ENCODE measurements at regions not wholly inside any gene's neighbourhood (a gene's known extent, or its start where the extent isn't known, plus 50 kb on each side); places are given as distances from the start of the nearest gene placed in this dataset.

DNA sequence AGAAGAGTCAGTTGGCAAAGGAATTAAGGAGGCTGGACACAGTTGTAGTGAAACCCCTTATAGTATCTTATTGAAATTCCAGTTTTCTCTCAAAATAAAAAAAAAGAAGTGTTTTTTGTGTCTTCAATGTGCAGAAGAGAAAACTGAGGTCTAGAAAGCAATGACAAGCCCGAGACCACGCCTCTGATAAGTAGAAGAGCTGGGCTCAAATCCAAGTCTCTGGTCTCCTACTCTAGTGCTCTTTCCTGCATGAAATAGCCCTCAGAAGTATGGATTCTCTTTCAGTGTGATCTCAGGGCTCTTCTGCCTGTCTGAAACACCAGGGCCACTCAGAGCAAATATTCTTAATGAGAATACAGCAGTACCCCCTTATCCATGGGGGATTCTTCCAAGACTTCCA, 200.9 kb downstream of the KIF18A start:
- no peak for DNase-seq (ENCODE audit: low read depth, low spot score)

DNA sequence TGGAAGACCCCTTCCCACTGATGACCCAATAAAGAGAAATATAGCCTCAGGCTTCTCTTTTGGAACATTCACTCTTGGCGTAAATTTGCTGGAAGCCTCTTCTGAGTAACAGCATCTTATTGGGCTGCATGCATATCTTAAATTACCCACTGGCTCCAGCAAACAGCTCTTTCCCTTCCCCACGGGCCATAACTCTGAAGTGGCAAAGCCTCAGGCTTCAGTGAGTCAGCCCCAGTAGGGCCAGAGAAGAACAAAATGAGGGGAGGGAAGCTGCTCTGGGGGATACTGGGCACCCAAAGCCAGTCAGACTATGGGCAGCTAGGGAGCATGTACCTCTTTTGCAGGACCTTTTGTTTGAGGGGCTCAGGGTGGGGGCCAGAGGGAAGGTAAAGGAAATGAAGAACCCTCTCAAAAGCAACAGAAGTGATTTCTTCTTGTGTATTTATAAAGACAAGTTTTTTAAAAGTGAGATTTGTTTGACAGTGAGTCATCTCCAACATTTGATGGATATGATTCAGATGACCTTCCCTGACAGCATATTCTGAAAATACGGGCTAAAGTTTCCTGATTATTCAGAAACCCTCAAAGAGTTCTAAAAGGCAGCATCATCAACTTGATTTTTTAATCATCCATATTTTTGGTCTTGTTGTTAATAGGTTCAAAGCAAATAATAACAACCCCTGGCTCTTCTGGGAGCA, 203.4 kb downstream of the KIF18A start:
- DNase-seq (ENCODE audit: low read depth, low spot score) = peak; percentile 62

DNA sequence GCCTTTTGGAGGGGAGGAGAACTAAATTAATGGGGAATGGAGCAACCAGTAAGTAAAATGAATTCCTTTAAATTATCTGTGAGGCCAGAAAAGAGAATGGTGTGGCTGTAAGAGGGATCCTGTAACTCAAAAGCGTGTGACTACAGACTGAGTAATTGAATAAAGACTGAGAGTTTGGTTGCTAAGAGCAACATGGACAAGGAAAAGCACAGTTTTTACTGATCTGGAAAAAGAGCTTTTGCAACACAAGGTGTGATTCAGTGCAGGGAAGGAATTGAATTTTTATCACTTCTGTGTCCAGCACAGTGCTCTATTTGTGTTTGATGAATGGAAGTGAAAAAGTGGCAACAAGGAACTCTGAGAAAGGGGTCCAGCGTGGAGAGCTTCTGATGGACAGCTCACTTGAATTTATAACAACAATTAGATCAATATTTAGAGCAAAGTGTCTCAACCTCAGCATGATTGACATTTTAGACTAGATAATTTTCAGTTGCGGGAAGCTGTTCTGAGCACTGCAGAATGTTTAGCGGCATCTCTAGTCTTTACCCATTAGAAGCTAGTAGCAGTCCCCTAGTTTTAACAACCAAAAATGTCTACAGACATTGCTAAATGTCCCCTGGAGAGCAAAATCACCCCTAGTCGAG, 202.8 kb upstream of the BDNF start:
- DNase-seq (ENCODE audit: low read depth, low spot score) = peak; percentile 49

DNA sequence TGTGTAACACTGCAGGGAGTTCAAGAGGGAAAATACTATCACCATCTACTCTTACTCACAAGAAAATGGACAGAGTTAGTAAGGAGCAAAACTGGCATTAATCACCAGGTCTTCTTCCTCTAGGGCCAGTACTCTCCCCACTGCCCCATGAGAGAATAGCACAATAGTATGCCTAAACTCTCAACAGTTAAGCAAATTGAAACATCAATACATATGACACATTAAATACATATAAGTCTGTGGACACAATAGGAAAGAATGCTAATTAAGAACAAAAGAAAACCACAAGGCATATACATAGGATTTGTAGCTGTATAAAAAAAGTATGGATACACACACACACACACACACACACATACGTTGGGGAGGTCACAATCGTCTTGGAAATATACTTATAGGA, 197.9 kb upstream of the BDNF start:
- no peak for DNase-seq (ENCODE audit: low read depth, low spot score)

DNA sequence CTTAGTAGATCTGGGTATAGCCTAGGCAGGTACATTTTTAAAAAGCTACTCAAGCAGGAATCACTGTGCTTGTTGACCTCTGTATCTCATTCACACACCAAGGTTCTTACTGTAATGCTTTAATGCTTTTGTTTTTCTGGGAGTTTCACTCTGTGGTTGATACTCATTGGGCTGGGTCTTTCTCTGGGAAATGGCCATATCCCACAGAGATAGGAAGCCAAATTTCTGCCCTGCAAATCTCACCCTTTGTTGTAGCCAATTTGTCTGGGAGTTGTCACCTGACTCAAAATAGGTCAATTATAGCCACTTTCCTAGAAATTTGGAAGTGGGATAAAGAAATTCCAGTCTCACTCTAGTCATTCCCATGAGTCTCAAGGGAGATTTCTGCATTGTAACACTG, 195.8 kb upstream of the BDNF start:
- no peak for DNase-seq (ENCODE audit: low read depth, low spot score)

DNA sequence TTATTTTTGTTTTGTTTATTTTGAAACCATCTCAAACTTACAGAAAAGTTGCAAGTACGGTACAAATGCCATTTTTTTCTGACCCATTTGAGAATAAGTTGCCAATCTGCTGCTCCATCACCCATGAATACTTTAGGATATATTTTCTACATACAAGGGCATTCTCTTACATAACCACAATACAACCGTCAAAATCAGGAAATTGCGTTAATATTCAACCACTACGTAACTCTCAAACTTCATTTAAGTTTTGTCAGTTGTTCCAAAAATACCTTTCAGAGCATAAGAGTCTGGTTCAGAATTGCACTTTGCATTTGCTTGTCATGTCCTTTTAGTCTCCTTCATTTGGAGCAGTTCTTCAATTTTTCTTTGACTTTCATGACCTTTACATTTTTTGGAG, 194.3 kb upstream of the BDNF start:
- no peak for DNase-seq (ENCODE audit: low read depth, low spot score)

DNA sequence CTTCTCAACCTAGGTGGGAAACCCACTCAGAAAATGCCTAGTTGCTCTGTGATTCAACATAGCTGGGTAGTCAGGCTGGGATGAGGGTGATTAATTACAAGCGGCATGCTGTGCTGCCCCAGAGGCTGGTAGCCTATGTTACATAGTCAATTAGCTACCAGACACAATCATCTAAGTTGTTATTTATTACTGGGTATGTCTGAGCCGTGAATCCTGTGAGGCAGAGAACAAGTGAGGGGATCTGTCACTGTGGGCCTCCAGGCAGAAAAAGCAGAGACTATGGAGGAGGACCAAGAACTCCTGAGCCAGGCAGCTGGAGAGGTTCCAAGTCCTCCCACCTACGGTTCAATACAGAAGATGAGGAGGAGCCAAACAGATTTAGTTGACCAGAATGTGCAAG, 186.6 kb upstream of the BDNF start:
- DNase-seq (ENCODE audit: low read depth, low spot score) = no peak

DNA sequence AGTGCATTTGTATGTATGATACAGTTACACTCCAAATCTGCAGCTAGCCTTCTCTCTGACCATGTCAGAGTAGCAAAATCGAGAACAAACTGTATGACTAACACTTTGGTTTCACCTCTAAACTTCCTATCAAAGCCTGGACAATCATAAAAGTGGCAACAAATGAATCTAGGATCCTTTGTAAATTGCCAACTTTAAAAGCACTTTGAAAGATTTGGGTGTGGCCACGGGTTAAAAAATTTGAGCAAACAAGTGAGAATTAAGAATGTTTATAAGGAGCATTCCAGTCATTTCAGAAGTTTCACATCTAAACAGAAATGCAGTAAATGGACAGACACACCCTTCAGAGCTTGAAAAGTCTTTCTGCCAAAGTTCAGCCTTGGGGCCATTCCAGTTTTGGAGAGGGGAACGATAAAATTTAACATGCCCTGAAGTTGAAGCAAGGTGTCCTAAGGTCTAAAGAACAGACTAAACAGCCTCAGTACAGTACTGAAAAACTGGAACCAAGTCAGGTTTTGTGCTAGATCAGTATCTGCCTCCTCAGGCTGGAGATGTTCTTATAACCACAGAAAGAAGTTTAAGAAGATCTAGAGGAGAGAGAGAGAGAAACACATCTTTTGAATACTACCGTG, 181.9 kb upstream of the BDNF start:
- no peak for DNase-seq (ENCODE audit: low read depth, low spot score)

DNA sequence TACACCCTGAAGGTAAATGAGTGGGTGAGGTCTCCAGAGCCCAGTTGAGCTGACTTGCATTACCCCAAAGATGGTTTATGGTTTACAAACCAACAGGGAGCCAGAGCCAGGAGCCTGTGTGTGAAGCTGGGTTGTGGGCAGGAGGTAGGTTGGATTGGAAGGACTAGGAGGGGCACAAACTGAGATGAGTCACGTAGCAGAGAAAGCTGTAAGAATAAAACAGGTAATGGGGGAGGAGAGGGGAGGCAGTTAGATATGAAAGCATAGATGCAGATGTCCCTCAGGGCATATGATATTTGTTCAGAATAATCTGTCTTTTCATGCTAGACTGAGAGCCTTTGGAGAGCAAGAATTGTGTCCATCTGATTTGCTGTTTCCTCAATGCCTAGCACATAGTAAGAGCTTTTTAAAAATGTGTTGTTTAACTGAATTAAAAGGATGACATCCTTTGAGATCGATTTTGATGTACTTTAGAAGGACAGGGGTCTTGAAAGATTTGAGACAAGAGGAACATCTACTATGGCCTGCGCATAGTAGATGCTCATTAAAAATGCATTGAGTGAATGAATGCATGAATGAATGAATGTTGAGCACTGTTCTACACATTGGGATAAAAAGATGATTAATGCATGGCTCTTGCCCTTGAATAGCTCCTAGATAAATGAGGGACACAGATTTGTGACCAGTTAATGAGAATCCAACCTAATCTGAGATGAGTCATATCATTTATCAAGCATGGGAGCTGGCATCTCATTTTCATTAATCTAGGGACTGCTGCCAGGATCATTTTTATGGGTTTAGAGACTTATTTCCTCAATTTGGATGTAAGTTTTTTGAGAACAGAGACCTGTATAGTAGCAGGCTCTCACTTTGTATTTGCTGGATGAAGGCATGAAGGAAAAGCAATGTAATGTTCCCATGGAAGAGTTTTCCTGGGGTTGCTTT, 175.8 kb upstream of the BDNF start:
- DNase-seq (ENCODE audit: low read depth, low spot score) = no peak

DNA sequence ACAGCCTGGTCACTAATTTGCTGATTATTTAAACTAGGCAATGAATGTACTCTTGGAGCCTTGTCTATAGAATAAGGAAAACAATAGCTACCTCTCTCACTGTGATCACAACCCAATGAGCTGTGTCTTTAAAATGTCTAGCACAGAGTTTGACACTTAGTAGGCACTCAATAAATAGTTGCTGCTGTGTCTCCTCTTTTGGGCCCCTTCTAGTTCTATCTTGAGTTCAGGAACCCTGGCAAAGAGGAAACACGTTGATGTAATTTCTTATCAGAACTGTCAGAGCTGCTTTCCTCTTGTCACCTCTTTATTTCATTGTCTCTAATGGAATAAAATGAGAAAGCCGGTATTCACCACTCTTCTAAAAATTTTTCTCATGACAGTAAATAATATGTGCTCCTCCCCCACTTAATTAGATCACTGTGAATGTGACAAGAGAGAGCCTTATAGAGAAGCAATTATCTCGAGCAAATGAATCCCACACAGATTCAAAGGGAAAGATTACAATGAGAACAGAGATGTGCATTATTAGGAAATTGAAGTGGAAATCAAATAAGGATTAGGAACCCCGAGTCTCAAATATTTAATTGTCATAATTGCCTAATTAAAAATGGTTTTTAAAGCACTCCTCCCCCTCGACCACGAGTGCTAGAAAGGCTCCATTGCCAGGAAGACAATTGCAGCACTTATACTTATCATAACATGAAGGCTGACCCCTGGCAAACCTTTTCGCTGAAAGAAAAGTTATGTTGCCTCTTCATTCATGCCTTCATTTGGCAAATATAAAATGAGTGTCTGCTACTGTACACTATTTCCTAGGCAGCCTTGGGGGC, 175.0 kb upstream of the BDNF start:
- no peak for DNase-seq (ENCODE audit: low read depth, low spot score)

DNA sequence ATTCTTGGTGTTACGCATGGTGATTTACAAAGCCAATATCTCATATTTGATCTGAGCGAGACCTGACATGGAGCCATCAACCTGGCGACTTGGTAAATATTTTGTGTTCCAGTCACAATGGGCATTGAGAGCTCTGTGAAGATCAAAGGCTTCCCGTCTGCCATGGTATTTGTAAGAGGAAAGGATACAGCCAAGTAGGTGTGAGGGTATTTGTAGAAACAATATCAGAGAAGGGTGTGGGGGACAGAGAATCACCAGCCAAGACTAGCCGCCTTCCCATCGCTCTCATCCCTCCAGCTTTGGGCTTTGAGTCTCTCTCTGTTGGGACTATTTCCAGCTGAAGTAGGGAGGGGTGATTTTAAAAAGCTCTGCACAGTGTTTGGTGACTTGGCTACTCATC, 173.4 kb upstream of the BDNF start:
- DNase-seq (ENCODE audit: low read depth, low spot score) = no peak

DNA sequence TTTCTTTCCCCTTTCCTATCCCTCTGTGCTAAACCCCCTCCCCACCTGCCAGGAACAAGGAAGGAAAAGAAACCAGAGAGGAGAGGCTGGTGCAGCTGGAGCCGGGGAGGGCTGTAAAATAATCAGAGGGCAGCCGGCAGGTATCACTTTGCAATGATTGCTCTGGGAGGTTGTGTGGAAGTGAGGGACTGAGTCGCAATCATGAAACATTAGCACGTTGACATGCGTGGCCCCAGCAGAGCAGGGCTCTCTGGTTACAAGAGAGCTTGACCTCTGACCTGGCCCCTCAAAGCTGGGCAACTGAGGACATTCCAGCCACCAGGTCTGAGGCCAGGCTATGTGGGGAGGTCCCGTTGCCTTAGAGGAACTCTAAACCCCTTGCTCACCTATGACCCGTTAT, 170.8 kb upstream of the BDNF start:
- DNase-seq (ENCODE audit: low read depth, low spot score) = no peak

DNA sequence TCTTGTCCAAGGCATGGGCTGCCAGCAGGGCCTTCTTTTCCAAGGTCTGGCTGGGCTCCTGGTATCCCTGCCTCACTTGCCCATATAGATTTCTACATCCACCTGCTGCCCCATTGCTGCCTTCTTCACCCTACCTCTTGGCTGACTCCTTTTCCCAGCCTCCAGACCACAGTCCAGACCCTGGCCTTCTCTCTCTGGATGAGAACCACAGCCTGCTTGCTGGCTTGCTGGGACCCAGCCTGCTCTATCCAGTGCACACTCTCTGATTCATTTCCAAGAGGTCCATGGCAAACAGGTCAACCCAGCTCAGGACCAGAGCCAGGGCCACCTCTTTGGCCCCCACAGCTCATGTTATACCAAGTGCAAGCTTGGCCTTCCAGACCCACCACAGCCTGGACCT, 169.4 kb upstream of the BDNF start:
- no peak for DNase-seq (ENCODE audit: low read depth, low spot score)

DNA sequence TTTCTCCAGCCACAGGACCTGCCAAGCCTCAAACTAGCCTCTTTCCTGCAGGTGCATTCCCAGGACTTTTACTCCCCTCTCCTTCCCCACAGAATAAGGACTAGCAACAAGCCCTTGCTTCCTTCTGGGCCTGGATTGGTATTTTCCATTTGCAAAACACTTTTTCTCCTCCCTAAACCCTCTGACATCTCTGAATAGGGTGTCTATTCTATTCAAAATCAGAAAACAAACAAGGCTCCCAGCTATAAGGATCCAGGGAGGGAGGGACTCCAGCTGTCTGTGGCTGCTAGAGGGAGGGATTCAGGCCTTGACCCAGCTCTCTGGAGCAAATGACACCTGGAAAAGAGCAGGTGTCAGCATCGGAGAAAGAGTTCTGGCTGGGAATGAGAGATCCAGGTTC, 168.5 kb upstream of the BDNF start:
- no peak for DNase-seq (ENCODE audit: low read depth, low spot score)

DNA sequence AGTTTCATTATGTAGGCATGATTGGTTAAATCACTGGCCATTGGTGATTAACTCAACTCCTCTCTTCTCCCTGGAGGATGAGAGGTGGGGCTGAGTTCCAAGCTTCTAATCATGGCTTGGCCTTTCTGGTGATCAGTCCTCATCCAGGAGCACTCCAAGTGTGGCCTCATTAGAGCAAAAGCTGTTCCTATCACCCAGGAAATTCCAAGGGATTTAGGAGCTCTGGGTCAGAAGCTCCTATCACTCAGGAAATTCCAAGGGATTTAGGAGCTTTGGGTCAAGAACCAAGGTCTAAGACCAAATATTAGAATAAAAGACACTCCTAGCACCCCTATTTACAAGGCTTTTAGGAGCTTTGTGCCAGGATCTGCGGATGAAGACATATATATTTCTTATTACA, 168.0 kb upstream of the BDNF start:
- no peak for DNase-seq (ENCODE audit: low read depth, low spot score)

DNA sequence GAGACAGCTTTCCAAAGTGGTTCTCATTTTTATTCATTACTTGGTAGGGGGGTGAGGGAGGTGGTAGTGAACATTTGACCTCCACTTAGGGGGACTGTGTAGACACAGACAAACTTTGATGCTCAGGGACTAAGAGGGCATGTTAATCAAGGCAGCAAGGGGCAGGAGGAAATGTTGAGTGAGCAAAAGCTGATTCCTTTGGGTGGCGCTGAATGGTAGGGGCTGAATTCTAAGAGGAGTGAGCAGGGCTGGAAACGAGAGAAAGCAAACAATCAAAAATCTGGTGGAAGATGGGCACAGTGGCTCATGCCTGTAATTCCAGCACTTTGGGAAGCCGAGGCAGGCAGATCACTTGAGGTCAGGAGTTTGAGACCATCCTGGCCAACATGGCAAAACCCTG, 164.8 kb upstream of the BDNF start:
- DNase-seq (ENCODE audit: low read depth, low spot score) = no peak

DNA sequence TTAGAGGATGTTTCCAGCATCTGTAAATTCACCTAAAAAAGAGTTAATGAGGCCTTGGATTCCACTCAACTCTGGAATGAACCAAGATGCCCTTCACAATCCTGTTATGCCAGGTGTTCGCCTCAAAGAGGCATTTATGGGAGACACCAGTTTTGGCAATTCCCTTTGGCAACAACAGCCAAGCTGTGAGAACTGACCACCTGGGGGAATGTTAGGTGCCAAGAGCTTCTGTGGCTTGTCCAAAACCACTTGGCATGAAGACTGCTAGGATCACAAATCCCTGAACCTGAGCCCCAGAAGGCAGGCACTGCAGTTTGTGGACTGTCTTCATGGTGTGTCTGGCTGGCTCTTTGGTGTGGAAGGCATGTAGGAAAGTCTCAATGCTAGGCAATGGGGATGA, 164.4 kb upstream of the BDNF start:
- peak; percentile 27 for DNase-seq (ENCODE audit: low read depth, low spot score)

DNA sequence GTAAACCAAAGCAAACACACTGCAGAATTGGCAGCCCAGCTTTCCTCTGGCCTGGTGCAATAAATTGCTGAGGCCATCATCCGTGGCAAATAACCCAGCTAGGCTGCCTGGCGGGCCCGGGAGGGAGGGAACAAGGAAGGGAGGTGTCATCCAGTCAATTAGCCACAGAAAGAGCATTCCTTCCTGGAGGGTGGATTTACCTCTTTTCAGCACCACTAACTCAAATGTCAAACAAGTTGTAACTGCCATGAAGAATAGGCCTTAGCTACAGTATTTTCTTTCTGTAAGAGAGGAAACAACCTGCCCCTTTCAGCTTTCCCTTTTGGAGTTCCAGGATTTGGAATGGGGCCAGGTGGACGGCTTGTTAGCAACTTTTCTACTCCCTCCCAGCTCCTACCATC, 163.8 kb upstream of the BDNF start:
- DNase-seq (ENCODE audit: low read depth, low spot score) = peak; percentile 87

DNA sequence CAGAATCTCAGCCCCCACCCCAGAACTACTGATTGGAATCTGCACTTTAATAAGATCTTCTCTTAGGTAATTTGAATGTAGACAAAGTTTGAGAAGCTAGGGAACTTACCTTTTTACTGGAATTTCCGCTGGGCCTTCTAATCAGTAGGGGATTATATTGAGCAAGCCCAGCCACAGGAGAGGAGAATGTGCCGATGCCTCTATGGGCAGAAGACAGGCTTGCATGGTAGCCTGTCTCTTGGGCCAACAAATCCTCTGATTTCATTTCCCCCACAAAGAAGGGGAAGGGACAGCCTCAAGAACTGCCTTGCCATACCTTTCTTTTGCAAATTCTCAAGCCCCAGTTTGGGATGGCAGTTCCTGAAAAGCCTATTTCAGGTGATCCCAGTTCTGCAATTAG, 163.4 kb upstream of the BDNF start:
- DNase-seq (ENCODE audit: low read depth, low spot score) = no peak

DNA sequence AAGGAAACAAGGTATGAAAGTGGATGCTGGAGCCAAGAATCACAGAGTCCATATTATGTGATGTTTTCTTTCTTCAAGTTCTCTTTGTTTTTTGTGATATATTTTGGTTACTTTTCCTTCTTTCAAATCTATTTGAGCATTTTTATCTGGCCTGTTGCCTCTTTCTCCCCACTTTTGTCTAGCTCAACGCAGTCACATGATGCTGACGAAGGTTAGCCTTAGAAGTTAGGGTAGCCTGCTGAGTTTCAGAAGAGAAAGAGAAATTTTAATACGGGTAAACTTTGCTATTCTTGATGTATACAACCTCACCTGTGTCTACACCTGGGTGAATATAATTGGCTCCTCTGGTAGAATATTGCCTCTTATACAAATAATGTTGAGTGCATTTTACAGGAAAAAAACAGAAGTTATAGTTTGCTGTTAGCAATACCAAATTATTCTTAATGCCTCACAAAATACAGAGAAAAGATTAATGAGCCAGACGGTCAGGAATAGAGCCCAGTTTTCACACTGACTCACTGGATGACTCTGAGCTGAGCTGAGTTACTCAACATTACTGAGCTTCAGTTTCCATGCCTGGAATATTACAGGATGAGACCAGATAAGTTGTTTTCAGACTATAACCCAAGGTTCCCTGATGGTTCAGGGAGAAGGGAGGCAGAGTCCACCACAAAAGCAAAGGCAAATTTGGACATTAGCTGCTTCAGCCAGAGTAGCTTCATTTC, 161.6 kb upstream of the BDNF start:
- peak; percentile 81 for DNase-seq (ENCODE audit: low read depth, low spot score)

DNA sequence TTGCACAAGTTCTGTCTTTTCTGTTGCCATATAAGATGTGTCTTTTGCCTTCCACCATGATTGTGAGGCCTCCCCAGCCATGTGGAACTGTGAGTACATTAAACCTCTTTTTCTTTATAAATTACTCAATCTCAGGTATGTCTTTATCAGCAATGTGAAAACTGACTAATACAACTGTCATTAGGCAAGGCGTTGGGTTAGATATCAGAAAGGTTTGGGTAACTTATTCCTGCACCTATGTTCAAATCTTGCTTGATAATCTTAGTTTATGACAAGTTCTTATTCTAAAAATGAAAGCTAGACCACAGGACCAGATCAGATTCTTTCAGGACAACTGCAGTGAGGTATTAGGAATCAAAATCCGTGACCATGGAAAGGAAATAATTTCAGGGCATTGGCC, 160.6 kb upstream of the BDNF start:
- DNase-seq (ENCODE audit: low read depth, low spot score) = no peak
